ENCODE measurements at regions not wholly inside any gene's neighbourhood (a gene's known extent, or its start where the extent isn't known, plus 50 kb on each side); places are given as distances from the start of the nearest gene placed in this dataset.
"Not testable (repeated sequence)": the region's sequence is repeated elsewhere in the genome, so short reads cannot be mapped to it uniquely, and the experiment has no call there.

GRCh38 chr14:25699981-25700380 is 650.0 kb upstream of the STXBP6 start:
- no peak for DNase-seq

- DNase-seq: no peak
These were observed 648.2 kb upstream of the STXBP6 start for GRCh38 chr14:25698111-25698510.

GRCh38 chr14:25696176-25696575 is 646.2 kb upstream of the STXBP6 start:
- no peak for DNase-seq

- no peak for DNase-seq
These were observed 635.1 kb upstream of the STXBP6 start for GRCh38 chr14:25685004-25685403.

GRCh38 chr14:25680934-25681333 is 631.0 kb upstream of the STXBP6 start:
- no peak for DNase-seq

GRCh38 chr14:25680511-25680910 is 630.6 kb upstream of the STXBP6 start:
- DNase-seq: not testable (repeated sequence)

- DNase-seq: no peak
These were observed 627.2 kb upstream of the STXBP6 start for GRCh38 chr14:25677111-25677510.

GRCh38 chr14:25667387-25667786 is 617.4 kb upstream of the STXBP6 start:
- DNase-seq: no peak

- DNase-seq: no peak
These were observed 616.9 kb upstream of the STXBP6 start for GRCh38 chr14:25666877-25667276.

GRCh38 chr14:25658988-25659387 is 609.0 kb upstream of the STXBP6 start:
- no peak for DNase-seq

GRCh38 chr14:25630447-25630846 is 580.5 kb upstream of the STXBP6 start:
- no peak for DNase-seq

GRCh38 chr14:25628978-25629377 is 579.0 kb upstream of the STXBP6 start:
- DNase-seq: no peak

- no peak for DNase-seq
These were observed 578.4 kb upstream of the STXBP6 start for GRCh38 chr14:25628390-25628789.

GRCh38 chr14:25626986-25627385 is 577.0 kb upstream of the STXBP6 start:
- DNase-seq: no peak

GRCh38 chr14:25622763-25623162 is 572.8 kb upstream of the STXBP6 start:
- no peak for DNase-seq

- DNase-seq: no peak
These were observed 570.6 kb upstream of the STXBP6 start for GRCh38 chr14:25620515-25620914.

- no peak for DNase-seq
These were observed 565.2 kb upstream of the STXBP6 start for GRCh38 chr14:25615174-25615573.

GRCh38 chr14:25607192-25607591 is 557.2 kb upstream of the STXBP6 start:
- no peak for DNase-seq

- DNase-seq: no peak
These were observed 552.2 kb upstream of the STXBP6 start for GRCh38 chr14:25602106-25602505.

- no peak for DNase-seq
These were observed 538.8 kb upstream of the STXBP6 start for GRCh38 chr14:25588751-25589150.

- no peak for DNase-seq
These were observed 524.8 kb upstream of the STXBP6 start for GRCh38 chr14:25574628-25575325.

- DNase-seq: no peak
These were observed 520.5 kb upstream of the STXBP6 start for GRCh38 chr14:25570483-25570882.

- no peak for DNase-seq
These were observed 507.5 kb upstream of the STXBP6 start for GRCh38 chr14:25557466-25557865.

- DNase-seq: no peak
These were observed 502.9 kb upstream of the STXBP6 start for GRCh38 chr14:25552826-25553225.

- DNase-seq: no peak
These were observed 501.7 kb upstream of the STXBP6 start for GRCh38 chr14:25551674-25552073.
